ENCODE measurements at regions not wholly inside any gene's neighbourhood (a gene's known extent, or its start where the extent isn't known, plus 50 kb on each side); places are given as distances from the start of the nearest gene placed in this dataset.

- no peak for TF ChIP-seq CTCF (IDR thresholded peaks at IDR 0.05)
- TF ChIP-seq POLR2AphosphoS5 (IDR thresholded peaks at IDR 0.05; ENCODE audit: low read depth, low read length), result no peak
- no peak for TF ChIP-seq TCF7L2 (IDR thresholded peaks at IDR 0.05; ENCODE audit: low read depth, low read length)
- TF ChIP-seq REST (IDR thresholded peaks at IDR 0.05; ENCODE audit: insufficient read depth in 1 of 2, low read depth in 2 of 2, low read length in 1 of 2), result no peak
- no peak for TF ChIP-seq SIN3A (IDR thresholded peaks at IDR 0.05; ENCODE audit: borderline replicate concordance, insufficient read depth, low read depth, low read length)
These were observed 123.7 kb downstream of the NAV1 start for GRCh38 chr1:201662646-201663045.
